ENCODE measurements at regions not wholly inside any gene's neighbourhood (a gene's known extent, or its start where the extent isn't known, plus 50 kb on each side); places are given as distances from the start of the nearest gene placed in this dataset.

- no peak for TF ChIP-seq CTCF (optimal IDR thresholded peaks at IDR 0.05 in 1 of 3, IDR thresholded peaks at IDR 0.05 in 1 of 3, conservative IDR thresholded peaks at IDR 0.05 in 1 of 3; ENCODE audit: extremely low read depth in 1 of 3, insufficient read depth in 2 of 3, low read length in 3 of 3)
- TF ChIP-seq EZH2 (IDR thresholded peaks at IDR 0.05; ENCODE audit: low read length): no peak
- H3K36me3 ChIP-seq (ENCODE audit: control insufficient read depth in 2 of 2, extremely low read depth in 1 of 2, insufficient read depth in 2 of 2, low read length in 2 of 2): no peaks in the 10 kb centered on the region
- H3K9me1 ChIP-seq (ENCODE audit: control insufficient read depth, extremely low read depth, insufficient read depth, low read length): no peaks in the 10 kb centered on the region
- no peak overlapping the region for H3K27ac ChIP-seq (ENCODE audit: control insufficient read depth, insufficient read depth, low read length)
- no peaks in the 10 kb centered on the region for H3K4me1 ChIP-seq (ENCODE audit: control insufficient read depth, extremely low read depth, insufficient read depth, low read length)
- no peak for FAIRE-seq
- no peak for DNase-seq (ENCODE audit: low read depth, low spot score)
- H3K9ac ChIP-seq (ENCODE audit: control insufficient read depth, extremely low read depth, insufficient read depth, low read length): no peak overlapping the region
- no peaks in the 10 kb centered on the region for H3K9me3 ChIP-seq (ENCODE audit: control insufficient read depth, low read depth, low read length)
- no peaks in the 10 kb centered on the region for H3K27me3 ChIP-seq (ENCODE audit: control insufficient read depth, extremely low read depth, insufficient read depth, low read length)
- H4K20me1 ChIP-seq (ENCODE audit: control insufficient read depth, extremely low read depth, insufficient read depth, low read length): no peaks in the 10 kb centered on the region
- H3K4me3 ChIP-seq (ENCODE audit: control insufficient read depth in 2 of 3, extremely low read depth in 1 of 3, insufficient read depth in 2 of 3, low read depth in 1 of 3, low read length in 3 of 3): no peak overlapping the region
- no peak overlapping the region for H3K4me2 ChIP-seq (ENCODE audit: control insufficient read depth, extremely low read depth, insufficient read depth, low read depth, low read length)
- H3K79me2 ChIP-seq (ENCODE audit: control insufficient read depth, insufficient read depth, low read length): no peaks in the 10 kb centered on the region
- H2AFZ ChIP-seq (ENCODE audit: control insufficient read depth, low read length): no peak overlapping the region
- dilution Hi-C loops (cut with MboI; ENCODE audit: extremely low pct_ligation_motif_present, low sequenced_read_pairs): no loop called here
Observed at GRCh38 chr2:210961249-210961648, 404.9 kb downstream of the CPS1 start.

GRCh38 chr2:210963386-210963785 lies 407.0 kb downstream of the CPS1 start:
- Histone ChIP-seq H3K9ac (ENCODE audit: control insufficient read depth, extremely low read depth, insufficient read depth, low read length) (no peak overlapping the region), H3K9me3 (ENCODE audit: control insufficient read depth, low read depth, low read length) (no peaks in the 10 kb centered on the region), H3K4me1 (ENCODE audit: control insufficient read depth, extremely low read depth, insufficient read depth, low read length) (no peaks in the 10 kb centered on the region), H3K36me3 (ENCODE audit: control insufficient read depth in 2 of 2, extremely low read depth in 1 of 2, insufficient read depth in 2 of 2, low read length in 2 of 2) (no peaks in the 10 kb centered on the region), H3K27ac (ENCODE audit: control insufficient read depth, insufficient read depth, low read length) (no peak overlapping the region), H3K27me3 (ENCODE audit: control insufficient read depth, extremely low read depth, insufficient read depth, low read length) (no peaks in the 10 kb centered on the region), H4K20me1 (ENCODE audit: control insufficient read depth, extremely low read depth, insufficient read depth, low read length) (no peaks in the 10 kb centered on the region), H3K9me1 (ENCODE audit: control insufficient read depth, extremely low read depth, insufficient read depth, low read length) (no peaks in the 10 kb centered on the region), H2AFZ (ENCODE audit: control insufficient read depth, low read length) (no peak overlapping the region), H3K4me3 (ENCODE audit: control insufficient read depth in 2 of 3, extremely low read depth in 1 of 3, insufficient read depth in 2 of 3, low read depth in 1 of 3, low read length in 3 of 3) (no peak overlapping the region), H3K79me2 (ENCODE audit: control insufficient read depth, insufficient read depth, low read length) (no peaks in the 10 kb centered on the region), H3K4me2 (ENCODE audit: control insufficient read depth, extremely low read depth, insufficient read depth, low read depth, low read length) (no peak overlapping the region)
- FAIRE-seq (no peak), DNase-seq (ENCODE audit: low read depth, low spot score) (no peak)
- dilution Hi-C loops (cut with MboI; ENCODE audit: extremely low pct_ligation_motif_present, low sequenced_read_pairs): no loop called here
- TF ChIP-seq EZH2 (IDR thresholded peaks at IDR 0.05; ENCODE audit: low read length) (no peak), CTCF (optimal IDR thresholded peaks at IDR 0.05 in 1 of 3, IDR thresholded peaks at IDR 0.05 in 1 of 3, conservative IDR thresholded peaks at IDR 0.05 in 1 of 3; ENCODE audit: extremely low read depth in 1 of 3, insufficient read depth in 2 of 3, low read length in 3 of 3) (no peak)

Measured in keratinocyte (primary cell).